SH-SY5Y (cell line): ENCODE measurements at regions not wholly inside any gene's neighbourhood (a gene's known extent, or its start where the extent isn't known, plus 50 kb on each side); places are given as distances from the start of the nearest gene placed in this dataset.

Experiments used
- GATA2 ChIP-seq: IDR thresholded peaks from 2 replicates; pipeline ENCODE4 v1.6.1; 2011; ENCODE audit warnings: mild to moderate bottlenecking, low read depth, low read length
- GATA3 ChIP-seq: IDR thresholded peaks from 2 replicates; pipeline ENCODE4 v1.6.1; 2011; ENCODE audit warnings: low read depth, mild to moderate bottlenecking, low read length, moderate library complexity

DNA sequence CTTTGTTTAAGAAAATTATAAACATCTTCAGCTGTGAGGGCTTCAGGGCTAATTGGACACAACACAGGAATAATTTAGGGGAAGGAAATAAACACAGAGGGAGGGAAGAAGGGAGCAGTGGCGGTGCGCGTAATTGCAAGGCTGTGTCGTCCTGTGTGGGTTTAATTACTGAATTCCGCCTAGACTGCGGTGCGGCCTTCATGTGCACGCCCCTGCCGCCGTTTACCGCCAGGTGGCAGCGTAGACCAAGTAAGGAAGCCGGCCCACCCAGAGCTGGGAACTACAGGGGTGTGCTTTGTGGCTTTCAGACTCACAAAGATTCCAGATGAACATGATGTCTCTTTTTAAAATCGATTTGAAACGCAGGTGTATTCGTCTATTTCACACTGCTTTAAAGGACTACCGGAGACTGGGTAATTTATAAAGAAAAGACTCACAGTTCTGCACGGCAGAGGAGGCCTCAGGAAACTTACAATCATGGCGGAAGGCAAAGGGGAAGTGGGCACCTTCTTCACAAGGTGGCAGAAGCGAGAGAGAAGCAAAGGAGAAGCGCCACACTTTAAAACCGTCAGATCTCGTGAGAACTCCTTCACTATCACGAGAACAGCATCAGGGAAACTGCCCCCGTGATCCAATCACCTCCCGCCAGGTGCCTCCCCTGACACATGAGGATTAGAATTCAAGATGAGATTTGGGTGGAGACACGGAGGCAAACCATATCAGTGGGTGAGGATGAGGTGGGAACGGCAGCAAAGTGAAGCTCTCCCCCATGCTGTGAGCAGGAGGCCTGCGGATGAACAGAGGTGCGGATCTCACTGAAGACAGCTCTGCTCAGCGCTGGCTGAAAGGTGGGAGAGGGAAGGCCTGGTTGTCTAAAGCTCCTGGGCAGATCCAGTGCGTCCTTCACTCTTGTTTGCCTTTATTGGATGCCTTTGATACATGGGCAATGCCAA is 222.0 kb upstream of the PDE10A start:
- TF ChIP-seq GATA3 (no peak), GATA2 (no peak)
